Panc1 (cell line): ENCODE measurements at regions not wholly inside any gene's neighbourhood (a gene's known extent, or its start where the extent isn't known, plus 50 kb on each side); places are given as distances from the start of the nearest gene placed in this dataset.

Experiments
- ATAC-seq: fragments of 200-7000 bp; cut with Tn5 transposase; 2 replicates; pipeline ENCODE4 v1.9.1; 2020; ENCODE audit warnings: mild to moderate bottlenecking, moderate library complexity
- BruUV-seq: library from RNA; stranded (reverse); fragments of 400-500 nt; replicated peaks from 2 replicates; lab custom pipeline; 2021; lab: Mats Ljungman, UMichigan
- CTCF ChIA-PET: fragments of 300-600 bp; sonication (Branson Sonifier 250); formaldehyde crosslinking; loops from one replicate; lab custom pipeline; 2022; ENCODE audit warnings: antibody characterized with exemption; lab: Charles Lee
- POLR2A ChIA-PET: fragments of 300-600 bp; sonication (Branson Sonifier 250); formaldehyde crosslinking; loops from one replicate; lab custom pipeline; 2022; ENCODE audit warnings: antibody characterized with exemption; lab: Charles Lee
- DNase-seq: peaks from one replicate; pipeline ENCODE4 v3.0.0-alpha.2; 2010; ENCODE audit warnings: low read depth, low spot score
- H3K27ac ChIP-seq: 2 replicates; pipeline ENCODE4 v1.5.1; 2011; ENCODE audit warnings: mild to moderate bottlenecking, low read length, inconsistent platforms
- H3K27me3 ChIP-seq: fragments of 200-500 bp; sonication (Bioruptor generic); 2 replicates; pipeline ENCODE4 v1.6.0; 2014; ENCODE audit warnings: low read length, inconsistent platforms; ENCODE audit not compliant: control insufficient read depth, insufficient read depth
- H3K36me3 ChIP-seq: fragments of 200-500 bp; sonication (Bioruptor generic); 2 replicates; pipeline ENCODE4 v1.5.1; 2014; ENCODE audit warnings: inconsistent platforms, mild to moderate bottlenecking, low read length, moderate library complexity; ENCODE audit not compliant: control insufficient read depth, insufficient read depth
- H3K4me1 ChIP-seq: 2 replicates; pipeline ENCODE4 v1.5.1; 2011; ENCODE audit warnings: inconsistent platforms, mild to moderate bottlenecking, low read length, moderate library complexity; ENCODE audit not compliant: control insufficient read depth, insufficient read depth
- H3K4me3 ChIP-seq, 2 experiments: 2 replicates each; pipeline ENCODE4 v1.5.1; 2011 to 2012; ENCODE audit warnings: low read depth in 2 of 2, low read length in 2 of 2, mild to moderate bottlenecking in 2 of 2, inconsistent platforms in 1 of 2, moderate library complexity in 1 of 2
- H3K9me3 ChIP-seq: fragments of 200-500 bp; sonication (Bioruptor generic); 2 replicates; pipeline ENCODE4 v1.5.1; 2014; ENCODE audit warnings: low read depth, mild to moderate bottlenecking, inconsistent platforms, low read length, moderate library complexity; ENCODE audit not compliant: control insufficient read depth, insufficient read depth
- POLR2AphosphoS5 ChIP-seq: IDR thresholded peaks from 2 replicates; pipeline ENCODE4 v1.6.1; 2012; ENCODE audit warnings: mild to moderate bottlenecking, low read depth, low read length, moderate library complexity
- SIN3A ChIP-seq: IDR thresholded peaks from 2 replicates; pipeline ENCODE4 v1.6.1; 2012; ENCODE audit warnings: low read depth, mild to moderate bottlenecking, low read length, moderate library complexity, borderline replicate concordance; ENCODE audit not compliant: insufficient read depth
- TCF7L2 ChIP-seq: IDR thresholded peaks from 2 replicates; pipeline ENCODE4 v1.6.1; 2011; ENCODE audit warnings: mild to moderate bottlenecking, low read depth, low read length, inconsistent platforms
- in situ Hi-C: cut with HindIII; loops from 2 replicates; pipeline ENCODE4 v1.10.0; 2016; ENCODE audit warnings: low sequenced_read_pairs, low pct_unique_long_range_greater_than_20kb
- intact Hi-C: fragments of 100-400 bp; cut with micrococcal nuclease; formaldehyde crosslinking; loops from one replicate; pipeline ENCODE4 v1.10.0; 2022; ENCODE audit not compliant: unreplicated experiment
- TF ChIP-seq, protein P1 (sequence below), 2 experiments: IDR thresholded peaks; 2 replicates each; pipeline ENCODE4 v1.6.1; 2011 to 2012; ENCODE audit warnings: low read depth in 2 of 2, control low read depth in 1 of 2, low read length in 1 of 2, mild to moderate bottlenecking in 1 of 2, moderate library complexity in 1 of 2; ENCODE audit not compliant: insufficient read depth in 1 of 2
- TF ChIP-seq, protein P2 (sequence below): fragments of 450-650 bp; IDR thresholded peaks from 2 replicates; pipeline ENCODE4 v1.5.1; 2017; ENCODE audit warnings: mild to moderate bottlenecking

DNA sequence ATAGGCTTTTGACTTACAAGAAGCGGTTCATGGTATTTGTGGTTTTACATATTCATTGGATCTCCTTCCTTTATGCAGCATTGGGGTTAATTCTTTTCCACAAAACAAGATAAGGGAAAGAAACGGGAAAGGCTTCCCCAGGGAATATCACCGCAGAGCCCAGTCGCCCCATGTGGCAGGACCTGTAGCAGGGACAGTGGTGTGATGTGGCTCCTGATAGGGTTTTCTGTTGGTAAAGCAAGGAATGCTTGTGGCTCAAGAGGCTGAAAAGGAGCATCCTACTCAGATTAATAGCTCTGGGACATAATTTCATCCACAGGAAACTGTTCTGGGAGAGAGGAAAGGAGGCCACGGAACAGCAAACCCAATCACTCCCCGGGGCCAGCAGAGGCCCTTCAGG lies 699.9 kb downstream of the MTRR start:
- no peaks in the 10 kb centered on the region for H3K9me3 ChIP-seq
- CTCF ChIA-PET: no interaction called here
- in situ Hi-C loops: no loop called here

DNA sequence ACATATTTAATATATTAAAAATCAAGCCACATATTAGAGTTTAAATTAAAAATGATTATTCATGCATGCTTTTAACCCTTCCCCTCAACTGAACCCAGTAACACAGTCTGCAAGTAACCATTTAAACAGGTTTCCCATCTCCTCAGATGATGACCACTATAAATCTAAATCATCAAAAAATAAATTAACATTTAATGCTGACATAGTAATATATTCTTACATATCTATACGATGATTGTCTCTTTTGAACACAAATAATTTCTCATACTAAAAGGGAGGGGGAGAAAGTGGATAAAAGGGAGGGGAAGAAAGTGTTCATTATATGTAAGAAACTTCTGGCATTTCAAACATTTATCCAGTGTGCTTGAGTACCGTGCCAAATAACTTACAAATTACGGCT lies 701.6 kb downstream of the MTRR start:
- no TSS peak for BruUV-seq
- Histone ChIP-seq H3K36me3 (no peaks in the 10 kb centered on the region), H3K27me3 (no peaks in the 10 kb centered on the region), H3K9me3 (no peaks in the 10 kb centered on the region), H3K4me3 (no peak overlapping the region), H3K27ac (no peak overlapping the region), H3K4me1 (no peaks in the 10 kb centered on the region)
- intact Hi-C loops (no loop called here), in situ Hi-C loops (no loop called here)
- TF ChIP-seq POLR2AphosphoS5 (no peak), TCF7L2 (no peak), SIN3A (no peak)
- TF ChIP-seq, protein P1, sequence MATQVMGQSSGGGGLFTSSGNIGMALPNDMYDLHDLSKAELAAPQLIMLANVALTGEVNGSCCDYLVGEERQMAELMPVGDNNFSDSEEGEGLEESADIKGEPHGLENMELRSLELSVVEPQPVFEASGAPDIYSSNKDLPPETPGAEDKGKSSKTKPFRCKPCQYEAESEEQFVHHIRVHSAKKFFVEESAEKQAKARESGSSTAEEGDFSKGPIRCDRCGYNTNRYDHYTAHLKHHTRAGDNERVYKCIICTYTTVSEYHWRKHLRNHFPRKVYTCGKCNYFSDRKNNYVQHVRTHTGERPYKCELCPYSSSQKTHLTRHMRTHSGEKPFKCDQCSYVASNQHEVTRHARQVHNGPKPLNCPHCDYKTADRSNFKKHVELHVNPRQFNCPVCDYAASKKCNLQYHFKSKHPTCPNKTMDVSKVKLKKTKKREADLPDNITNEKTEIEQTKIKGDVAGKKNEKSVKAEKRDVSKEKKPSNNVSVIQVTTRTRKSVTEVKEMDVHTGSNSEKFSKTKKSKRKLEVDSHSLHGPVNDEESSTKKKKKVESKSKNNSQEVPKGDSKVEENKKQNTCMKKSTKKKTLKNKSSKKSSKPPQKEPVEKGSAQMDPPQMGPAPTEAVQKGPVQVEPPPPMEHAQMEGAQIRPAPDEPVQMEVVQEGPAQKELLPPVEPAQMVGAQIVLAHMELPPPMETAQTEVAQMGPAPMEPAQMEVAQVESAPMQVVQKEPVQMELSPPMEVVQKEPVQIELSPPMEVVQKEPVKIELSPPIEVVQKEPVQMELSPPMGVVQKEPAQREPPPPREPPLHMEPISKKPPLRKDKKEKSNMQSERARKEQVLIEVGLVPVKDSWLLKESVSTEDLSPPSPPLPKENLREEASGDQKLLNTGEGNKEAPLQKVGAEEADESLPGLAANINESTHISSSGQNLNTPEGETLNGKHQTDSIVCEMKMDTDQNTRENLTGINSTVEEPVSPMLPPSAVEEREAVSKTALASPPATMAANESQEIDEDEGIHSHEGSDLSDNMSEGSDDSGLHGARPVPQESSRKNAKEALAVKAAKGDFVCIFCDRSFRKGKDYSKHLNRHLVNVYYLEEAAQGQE (IDR thresholded peaks at IDR 0.05; ENCODE audit: insufficient read depth in 1 of 2, low read depth in 2 of 2, low read length in 1 of 2): no peak
- TF ChIP-seq, protein P2, sequence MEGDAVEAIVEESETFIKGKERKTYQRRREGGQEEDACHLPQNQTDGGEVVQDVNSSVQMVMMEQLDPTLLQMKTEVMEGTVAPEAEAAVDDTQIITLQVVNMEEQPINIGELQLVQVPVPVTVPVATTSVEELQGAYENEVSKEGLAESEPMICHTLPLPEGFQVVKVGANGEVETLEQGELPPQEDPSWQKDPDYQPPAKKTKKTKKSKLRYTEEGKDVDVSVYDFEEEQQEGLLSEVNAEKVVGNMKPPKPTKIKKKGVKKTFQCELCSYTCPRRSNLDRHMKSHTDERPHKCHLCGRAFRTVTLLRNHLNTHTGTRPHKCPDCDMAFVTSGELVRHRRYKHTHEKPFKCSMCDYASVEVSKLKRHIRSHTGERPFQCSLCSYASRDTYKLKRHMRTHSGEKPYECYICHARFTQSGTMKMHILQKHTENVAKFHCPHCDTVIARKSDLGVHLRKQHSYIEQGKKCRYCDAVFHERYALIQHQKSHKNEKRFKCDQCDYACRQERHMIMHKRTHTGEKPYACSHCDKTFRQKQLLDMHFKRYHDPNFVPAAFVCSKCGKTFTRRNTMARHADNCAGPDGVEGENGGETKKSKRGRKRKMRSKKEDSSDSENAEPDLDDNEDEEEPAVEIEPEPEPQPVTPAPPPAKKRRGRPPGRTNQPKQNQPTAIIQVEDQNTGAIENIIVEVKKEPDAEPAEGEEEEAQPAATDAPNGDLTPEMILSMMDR: no peak
- ATAC-seq: no peak
- no peak for DNase-seq
- POLR2A ChIA-PET: no interaction called here
- CTCF ChIA-PET: no interaction called here

More for the DNA sequence above, 699.9 kb downstream of the MTRR start:
- no peak for ATAC-seq
- no peak overlapping the region for H3K4me3 ChIP-seq
- no peak for DNase-seq
- POLR2A ChIA-PET: no interaction called here
- H3K4me1 ChIP-seq: no peaks in the 10 kb centered on the region
- no TSS peak for BruUV-seq
- no peaks in the 10 kb centered on the region for H3K36me3 ChIP-seq
- intact Hi-C loops: no loop called here
- H3K27ac ChIP-seq: no peak overlapping the region
- TF ChIP-seq, protein P1 (IDR thresholded peaks at IDR 0.05; ENCODE audit: insufficient read depth in 1 of 2, low read depth in 2 of 2, low read length in 1 of 2): no peak
- TF ChIP-seq SIN3A: no peak
- TF ChIP-seq, protein P2: no peak
- TF ChIP-seq TCF7L2: no peak
- no peak for TF ChIP-seq POLR2AphosphoS5
- H3K27me3 ChIP-seq: no peaks in the 10 kb centered on the region
